LNCAP (cell line): ENCODE measurements at regions not wholly inside any gene's neighbourhood (a gene's known extent, or its start where the extent isn't known, plus 50 kb on each side); places are given as distances from the start of the nearest gene placed in this dataset.

Experiments
- CTCF ChIP-seq: fragments of 450-650 bp; IDR thresholded peaks from 2 replicates; pipeline ENCODE4 v1.5.1; 2017; ENCODE audit warnings: mild to moderate bottlenecking

- TF ChIP-seq CTCF, result no peak
Measured at GRCh38 chr19:31520633-31521032, 171.4 kb upstream of the TSHZ3 start.

GRCh38 chr19:31525610-31526147, 176.4 kb upstream of the TSHZ3 start:
- no peak for TF ChIP-seq CTCF

- no peak for TF ChIP-seq CTCF
Measured at GRCh38 chr19:31527443-31527842, 178.2 kb upstream of the TSHZ3 start.

- no peak for TF ChIP-seq CTCF
Measured at GRCh38 chr19:31528261-31528660, 179.0 kb upstream of the TSHZ3 start.

- no peak for TF ChIP-seq CTCF
Measured at GRCh38 chr19:31529121-31529520, 179.9 kb upstream of the TSHZ3 start.

- TF ChIP-seq CTCF, result no peak
Measured at GRCh38 chr19:31530781-31531180, 181.5 kb upstream of the TSHZ3 start.

GRCh38 chr19:31531326-31531725, 182.1 kb upstream of the TSHZ3 start:
- no peak for TF ChIP-seq CTCF

- TF ChIP-seq CTCF, result no peak
Measured at GRCh38 chr19:31532034-31532433, 182.8 kb upstream of the TSHZ3 start.
